ENCODE measurements at regions not wholly inside any gene's neighbourhood (a gene's known extent, or its start where the extent isn't known, plus 50 kb on each side); places are given as distances from the start of the nearest gene placed in this dataset.

- TF ChIP-seq CTCF (IDR thresholded peaks at IDR 0.05 in 8 of 11, conservative IDR thresholded peaks at IDR 0.05 in 3 of 11) (no peak), POLR2A (IDR thresholded peaks at IDR 0.05) (no peak), POLR2AphosphoS5 (IDR thresholded peaks at IDR 0.05) (no peak)
Observed at GRCh38 chr14:66043921-66044320, 442.2 kb upstream of the CCDC196 start.
